ENCODE measurements at regions not wholly inside any gene's neighbourhood (a gene's known extent, or its start where the extent isn't known, plus 50 kb on each side); places are given as distances from the start of the nearest gene placed in this dataset.

DNA sequence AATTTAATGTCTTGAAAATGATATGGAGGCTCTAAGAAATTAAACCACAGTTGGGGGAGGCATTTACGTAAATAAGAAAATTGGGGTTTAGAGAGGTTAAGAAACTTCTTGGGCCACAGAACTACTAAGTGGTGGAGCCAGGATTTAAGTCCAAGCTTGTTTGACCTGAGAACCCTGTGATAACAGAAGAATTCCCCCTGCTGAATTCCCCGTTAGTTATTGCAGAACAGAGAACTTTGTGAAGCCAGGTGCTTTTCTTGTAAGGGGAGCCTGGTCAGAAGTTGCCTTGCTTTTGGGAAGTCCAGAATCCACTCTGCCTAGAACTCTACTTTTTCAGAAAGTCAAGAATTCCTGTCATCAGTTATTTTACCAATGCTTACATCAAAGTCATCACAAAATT lies 309.3 kb upstream of the SEMA6A start:
- no peaks in the 10 kb centered on the region for H3K9me3 ChIP-seq
- no peak overlapping the region for H3K4me3 ChIP-seq (replicated peaks in 1 of 3)
- H3K27ac ChIP-seq, result no peak overlapping the region
- intact Hi-C loops (cut with DNase I), result loop anchor here (10.0 kb wide), 1 partner anchor 51 kb away; no protein-coding TSS in a partner anchor
- peaks cover 20 to 22% of the 10 kb centered on the region in 2 donors for H3K4me1 ChIP-seq
- no peaks in the 10 kb centered on the region for H3K27me3 ChIP-seq
- DNase-seq, result no peak
- H3K36me3 ChIP-seq, result no peaks in the 10 kb centered on the region
- WGBS, 2 donors, result 92 to 95% methylated on average over 2 of the region's 2 CpGs
- no peak for TF ChIP-seq POLR2A (IDR thresholded peaks at IDR 0.05)
- TF ChIP-seq, protein P1, sequence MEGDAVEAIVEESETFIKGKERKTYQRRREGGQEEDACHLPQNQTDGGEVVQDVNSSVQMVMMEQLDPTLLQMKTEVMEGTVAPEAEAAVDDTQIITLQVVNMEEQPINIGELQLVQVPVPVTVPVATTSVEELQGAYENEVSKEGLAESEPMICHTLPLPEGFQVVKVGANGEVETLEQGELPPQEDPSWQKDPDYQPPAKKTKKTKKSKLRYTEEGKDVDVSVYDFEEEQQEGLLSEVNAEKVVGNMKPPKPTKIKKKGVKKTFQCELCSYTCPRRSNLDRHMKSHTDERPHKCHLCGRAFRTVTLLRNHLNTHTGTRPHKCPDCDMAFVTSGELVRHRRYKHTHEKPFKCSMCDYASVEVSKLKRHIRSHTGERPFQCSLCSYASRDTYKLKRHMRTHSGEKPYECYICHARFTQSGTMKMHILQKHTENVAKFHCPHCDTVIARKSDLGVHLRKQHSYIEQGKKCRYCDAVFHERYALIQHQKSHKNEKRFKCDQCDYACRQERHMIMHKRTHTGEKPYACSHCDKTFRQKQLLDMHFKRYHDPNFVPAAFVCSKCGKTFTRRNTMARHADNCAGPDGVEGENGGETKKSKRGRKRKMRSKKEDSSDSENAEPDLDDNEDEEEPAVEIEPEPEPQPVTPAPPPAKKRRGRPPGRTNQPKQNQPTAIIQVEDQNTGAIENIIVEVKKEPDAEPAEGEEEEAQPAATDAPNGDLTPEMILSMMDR (IDR thresholded peaks at IDR 0.05), result no peak

DNA sequence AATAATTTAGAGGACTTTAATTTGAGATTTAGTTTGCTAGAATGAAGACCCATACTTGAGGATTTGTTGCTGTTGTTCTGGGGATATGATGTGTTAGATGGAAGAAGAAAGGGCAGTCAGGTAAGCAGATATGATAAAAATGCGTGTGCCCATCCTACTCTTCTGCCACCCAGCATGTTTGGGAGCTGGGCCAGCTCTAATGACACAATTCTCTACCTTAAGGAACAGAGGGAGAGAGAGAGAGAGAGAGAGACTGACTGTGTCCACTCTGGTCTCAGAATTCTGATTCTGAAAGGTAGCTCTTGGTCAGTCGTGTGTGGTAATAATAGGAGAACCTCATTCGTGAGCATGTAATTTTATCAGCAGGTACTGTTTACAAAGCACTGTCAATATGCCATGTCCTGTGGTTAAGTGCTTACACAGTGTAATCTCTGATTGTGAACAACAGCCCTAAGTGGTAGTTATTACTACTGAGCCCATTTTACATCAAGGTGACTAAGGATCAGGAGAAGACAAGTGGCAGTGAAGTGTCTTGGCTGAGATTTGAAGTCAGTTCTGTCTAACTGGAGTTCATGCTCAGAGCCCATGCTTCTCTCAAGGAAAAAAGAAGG lies 307.4 kb upstream of the SEMA6A start:
- Histone ChIP-seq H3K4me1 (peaks cover 20 to 22% of the 10 kb centered on the region in 2 donors), H3K27ac (peak overlapping the region in 1 of 3 donors; percentile 19), H3K36me3 (no peaks in the 10 kb centered on the region), H3K9me3 (no peaks in the 10 kb centered on the region), H3K27me3 (no peaks in the 10 kb centered on the region), H3K4me3 (replicated peaks in 1 of 3) (no peak overlapping the region)
- 31 to 40% methylated on average over 3 of the region's 3 CpGs for WGBS, 2 donors
- DNase-seq, result peak; percentile 52 to 53
- TF ChIP-seq POLR2A (IDR thresholded peaks at IDR 0.05), result no peak
- TF ChIP-seq, protein P1 (IDR thresholded peaks at IDR 0.05), result no peak
- intact Hi-C loops (cut with DNase I), result loop anchor here (10.0 kb wide), 1 partner anchor 53 kb away; no protein-coding TSS in a partner anchor

DNA sequence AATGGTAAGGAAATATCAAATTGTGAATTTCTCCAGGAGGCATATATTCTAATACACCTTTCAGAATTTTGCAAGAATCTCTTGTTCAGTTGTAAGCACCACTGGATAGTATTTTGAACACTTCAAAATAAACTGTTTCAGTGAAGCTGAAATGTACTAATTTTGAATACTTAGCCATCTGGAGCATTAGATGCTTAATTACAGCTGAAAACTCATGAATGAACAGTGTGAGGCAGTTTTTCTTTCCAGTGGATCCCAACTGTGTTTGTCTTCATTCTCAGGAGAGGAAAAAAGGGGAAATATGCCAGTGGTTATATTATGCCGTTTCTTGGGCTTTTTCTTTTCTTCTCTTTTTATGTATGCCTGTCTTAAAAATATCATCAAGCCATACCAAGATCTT lies 306.0 kb upstream of the SEMA6A start:
- WGBS, 2 donors, result 51 to 65% methylated on average over 1 of the region's 1 CpG
- Histone ChIP-seq H3K4me1 (peaks cover 20 to 22% of the 10 kb centered on the region in 2 donors), H3K27ac (peak overlapping the region in 2 of 3 donors; percentile 18), H3K27me3 (no peaks in the 10 kb centered on the region), H3K4me3 (replicated peaks in 1 of 3) (no peak overlapping the region), H3K36me3 (no peaks in the 10 kb centered on the region), H3K9me3 (no peaks in the 10 kb centered on the region)
- intact Hi-C loops (cut with DNase I), result loop anchor here (10.0 kb wide), 1 partner anchor 54 kb away; no protein-coding TSS in a partner anchor
- DNase-seq, result no peak
- TF ChIP-seq, protein P1 (IDR thresholded peaks at IDR 0.05), result no peak
- no peak for TF ChIP-seq POLR2A (IDR thresholded peaks at IDR 0.05)

DNA sequence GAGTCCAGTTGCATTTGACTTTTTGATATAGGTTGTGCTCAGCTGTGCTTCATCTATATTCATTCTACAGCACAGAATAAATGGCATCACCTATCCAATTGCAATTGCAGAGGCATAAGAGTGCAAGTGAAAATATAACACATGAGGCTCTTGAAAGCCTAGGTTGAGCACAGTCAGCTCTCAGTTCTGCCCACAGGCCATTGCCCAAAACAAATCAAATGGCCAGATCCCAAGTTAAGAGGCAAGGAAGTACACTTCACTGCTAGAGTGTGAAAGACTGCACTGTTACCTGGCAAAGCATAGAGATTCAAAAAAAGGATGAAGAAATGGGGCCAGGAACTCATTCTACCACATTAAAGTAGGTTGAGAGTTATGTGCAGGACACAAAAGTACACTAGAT lies 305.5 kb upstream of the SEMA6A start:
- TF ChIP-seq POLR2A (IDR thresholded peaks at IDR 0.05), result no peak
- H3K4me1 ChIP-seq, result peaks cover 20 to 22% of the 10 kb centered on the region in 2 donors
- intact Hi-C loops (cut with DNase I), result loop anchor here (10.0 kb wide), 1 partner anchor 55 kb away; no protein-coding TSS in a partner anchor
- no peaks in the 10 kb centered on the region for H3K27me3 ChIP-seq
- no peaks in the 10 kb centered on the region for H3K36me3 ChIP-seq
- no peak overlapping the region for H3K4me3 ChIP-seq (replicated peaks in 1 of 3)
- H3K27ac ChIP-seq, result peak overlapping the region in 2 of 3 donors; percentile 0 to 18
- peak; percentile 63 to 69 for DNase-seq
- H3K9me3 ChIP-seq, result no peaks in the 10 kb centered on the region

DNA sequence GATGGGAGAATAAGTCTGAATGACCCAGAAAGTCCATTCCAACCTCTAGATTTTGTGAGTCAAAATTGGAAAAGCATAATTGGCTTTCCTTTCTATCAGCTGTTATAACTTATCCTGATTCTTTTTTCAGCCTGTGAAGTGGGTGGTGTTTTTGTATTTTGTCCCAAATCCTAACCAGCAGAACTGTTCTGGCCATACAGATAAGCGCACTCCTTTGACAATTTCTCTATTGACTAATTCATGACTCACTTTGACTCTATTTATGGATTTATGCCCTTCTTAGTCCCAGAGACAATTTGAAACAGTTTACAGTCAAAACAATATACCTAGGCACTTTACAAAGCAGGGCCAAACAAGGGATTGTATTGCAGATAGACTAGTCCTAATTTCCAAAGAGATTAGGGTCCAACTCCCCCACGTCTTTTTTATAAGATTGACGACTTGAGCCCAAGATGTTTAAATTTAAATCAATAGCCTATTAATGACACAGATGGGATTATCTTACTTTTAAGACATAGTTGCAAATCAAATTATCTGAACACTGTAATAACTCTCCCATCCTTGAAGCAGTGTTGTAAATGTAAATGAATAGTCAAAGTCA lies 301.7 kb upstream of the SEMA6A start:
- peaks cover 11% of the 10 kb centered on the region in 2 donors for H3K4me1 ChIP-seq
- intact Hi-C loops (cut with DNase I), result no loop called here
- 88 to 94% methylated on average over 3 of the region's 3 CpGs for WGBS, 2 donors
- DNase-seq, result no peak
- H3K9me3 ChIP-seq, result no peaks in the 10 kb centered on the region
- no peaks in the 10 kb centered on the region for H3K27me3 ChIP-seq
- no peaks in the 10 kb centered on the region for H3K36me3 ChIP-seq
- no peak overlapping the region for H3K27ac ChIP-seq
- TF ChIP-seq, protein P1 (IDR thresholded peaks at IDR 0.05), result no peak
- no peak for TF ChIP-seq POLR2A (IDR thresholded peaks at IDR 0.05)
- no peak overlapping the region for H3K4me3 ChIP-seq (replicated peaks in 1 of 3)

All from thyroid gland (tissue), 4 donors.